Esophagus muscularis mucosa (tissue), 4 donors: ENCODE measurements at regions not wholly inside any gene's neighbourhood (a gene's known extent, or its start where the extent isn't known, plus 50 kb on each side); places are given as distances from the start of the nearest gene placed in this dataset.

ENCODE experiments used
- DNase-seq: peaks from one replicate; pipeline ENCODE4 v3.0.0-alpha.2; 2017; ENCODE audit errors: extremely low spot score
- H3K27ac ChIP-seq, 4 donors: fragments of 200-600 bp; sonication (generic); replicated peaks in 1 of 4; 1 replicate in 3 of 4; 2 replicates in 1 of 4; pipeline ENCODE4 v1.5.1; 2016 to 2019; ENCODE audit warnings: mild to moderate bottlenecking in 1 of 4
- H3K27me3 ChIP-seq, 4 donors: fragments of 200-600 bp; sonication (generic); one replicate each; pipeline versions ENCODE4 v1.5.1 to v1.6.0; 2016 to 2019
- H3K36me3 ChIP-seq, 4 donors: fragments of 200-600 bp; sonication (generic); one replicate each; pipeline ENCODE4 v1.5.1; 2016 to 2019
- H3K4me1 ChIP-seq, 4 donors: fragments of 200-600 bp; sonication (generic); one replicate each; pipeline ENCODE4 v1.5.1; 2016 to 2019
- H3K4me3 ChIP-seq, 4 donors: fragments of 200-600 bp; sonication (generic); 1 replicate in 2 of 4; 2 replicates in 2 of 4; pipeline ENCODE4 v1.5.1; 2016 to 2019; ENCODE audit warnings: mild to moderate bottlenecking in 4 of 4, moderate library complexity in 1 of 4
- H3K9me3 ChIP-seq, 4 donors: fragments of 200-600 bp; sonication (generic); 1 replicate in 3 of 4; 2 replicates in 1 of 4; pipeline ENCODE4 v1.5.1; 2016 to 2019
- EP300 ChIP-seq: sonication (generic); formaldehyde crosslinking; IDR thresholded peaks from one replicate; pipeline ENCODE4 v1.6.1; 2017; ENCODE audit warnings: antibody characterized with exemption
- POLR2A ChIP-seq: fragments of 450-650 bp; IDR thresholded peaks from one replicate; pipeline ENCODE4 v1.6.1; 2017; ENCODE audit warnings: antibody characterized with exemption, moderate library complexity, mild to moderate bottlenecking, low read depth
- POLR2AphosphoS5 ChIP-seq, 2 donors: sonication (generic); formaldehyde crosslinking; IDR thresholded peaks; one replicate each; pipeline ENCODE4 v1.6.1; 2017; ENCODE audit warnings: antibody characterized with exemption in 2 of 2
- WGBS: methylation state at CpG from one replicate; pipeline ENCODE4 v1.1.5; 2018; 5-methylcytosine and 5-hydroxymethylcytosine counted together
- intact Hi-C: fragments of 100-400 bp; cut with DNase I; formaldehyde crosslinking; loops from one replicate; pipeline ENCODE4 v1.15.1; 2023
- TF ChIP-seq, protein P1 (sequence below), 3 experiments: fragments of 200-600 bp in 2 of 3; fragments of 450-650 bp in 1 of 3; sonication (generic) in 2 of 3; IDR thresholded peaks; one replicate each; pipeline ENCODE4 v1.5.1; 2017 to 2019; ENCODE audit warnings: antibody characterized with exemption in 3 of 3, mild to moderate bottlenecking in 2 of 3, moderate library complexity in 1 of 3

- H3K27ac ChIP-seq, result no peak overlapping the region
- no peak for TF ChIP-seq POLR2AphosphoS5 (IDR thresholded peaks at IDR 0.05)
- TF ChIP-seq, protein P1, sequence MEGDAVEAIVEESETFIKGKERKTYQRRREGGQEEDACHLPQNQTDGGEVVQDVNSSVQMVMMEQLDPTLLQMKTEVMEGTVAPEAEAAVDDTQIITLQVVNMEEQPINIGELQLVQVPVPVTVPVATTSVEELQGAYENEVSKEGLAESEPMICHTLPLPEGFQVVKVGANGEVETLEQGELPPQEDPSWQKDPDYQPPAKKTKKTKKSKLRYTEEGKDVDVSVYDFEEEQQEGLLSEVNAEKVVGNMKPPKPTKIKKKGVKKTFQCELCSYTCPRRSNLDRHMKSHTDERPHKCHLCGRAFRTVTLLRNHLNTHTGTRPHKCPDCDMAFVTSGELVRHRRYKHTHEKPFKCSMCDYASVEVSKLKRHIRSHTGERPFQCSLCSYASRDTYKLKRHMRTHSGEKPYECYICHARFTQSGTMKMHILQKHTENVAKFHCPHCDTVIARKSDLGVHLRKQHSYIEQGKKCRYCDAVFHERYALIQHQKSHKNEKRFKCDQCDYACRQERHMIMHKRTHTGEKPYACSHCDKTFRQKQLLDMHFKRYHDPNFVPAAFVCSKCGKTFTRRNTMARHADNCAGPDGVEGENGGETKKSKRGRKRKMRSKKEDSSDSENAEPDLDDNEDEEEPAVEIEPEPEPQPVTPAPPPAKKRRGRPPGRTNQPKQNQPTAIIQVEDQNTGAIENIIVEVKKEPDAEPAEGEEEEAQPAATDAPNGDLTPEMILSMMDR (IDR thresholded peaks at IDR 0.05), result no peak
- no peak for TF ChIP-seq EP300
- TF ChIP-seq POLR2A, result no peak
- WGBS, result 81% methylated on average over 1 of the region's 1 CpG
- no peaks in the 10 kb centered on the region for H3K27me3 ChIP-seq
- no peak overlapping the region for H3K4me3 ChIP-seq
- no peak for DNase-seq
- no peaks in the 10 kb centered on the region for H3K9me3 ChIP-seq
- intact Hi-C loops, result no loop called here
- H3K4me1 ChIP-seq, result peaks cover 20 to 45% (median 39%) of the 10 kb centered on the region in 4 donors
- H3K36me3 ChIP-seq, result no peaks in the 10 kb centered on the region
These were observed 153.3 kb upstream of the SVIL start for GRCh38 chr10:29788113-29788512.

GRCh38 chr10:29785701-29786100 lies 150.9 kb upstream of the SVIL start:
- Histone ChIP-seq H3K27me3 (no peaks in the 10 kb centered on the region), H3K27ac (peak overlapping the region; percentile 76 to 84 (median 79)), H3K9me3 (no peaks in the 10 kb centered on the region), H3K4me3 (no peak overlapping the region), H3K36me3 (no peaks in the 10 kb centered on the region), H3K4me1 (peaks cover 20 to 50% (median 47%) of the 10 kb centered on the region in 4 donors)
- 50% methylated on average over 2 of the region's 2 CpGs for WGBS
- intact Hi-C loops, result no loop called here
- no peak for TF ChIP-seq EP300
- TF ChIP-seq POLR2AphosphoS5 (IDR thresholded peaks at IDR 0.05), result no peak
- TF ChIP-seq, protein P1 (IDR thresholded peaks at IDR 0.05), result no peak
- TF ChIP-seq POLR2A, result no peak
- DNase-seq, result no peak

DNA sequence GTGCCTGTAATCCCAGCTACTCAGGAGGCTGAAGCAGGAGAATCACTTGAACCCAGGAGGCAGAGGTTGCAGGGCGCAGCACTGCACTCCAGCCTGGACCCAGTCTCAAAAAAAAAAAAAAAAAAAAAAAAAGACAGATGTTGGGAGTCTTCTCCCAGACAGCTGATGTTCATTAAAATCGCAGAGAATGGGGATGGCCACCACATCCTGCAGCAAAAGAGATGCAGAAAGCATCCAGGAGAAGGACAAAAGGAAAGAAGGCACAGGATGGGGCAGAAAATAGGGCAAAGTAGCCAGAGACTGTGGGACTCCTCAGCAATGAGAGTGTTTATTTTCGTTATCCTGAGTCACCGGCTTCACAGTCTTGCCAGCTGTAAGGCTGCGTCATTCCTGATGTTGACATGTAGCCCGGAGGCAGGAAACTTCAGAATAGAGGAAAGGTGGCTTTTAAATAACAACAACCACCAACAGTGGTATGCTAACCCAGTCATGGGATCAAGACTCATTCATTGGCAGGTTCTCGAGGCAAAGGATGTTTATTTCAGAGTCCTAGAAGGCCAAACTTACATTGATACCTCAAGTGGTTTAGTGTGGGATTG lies 149.5 kb upstream of the SVIL start:
- WGBS, result 27% methylated on average over 7 of the region's 7 CpGs
- intact Hi-C loops, result no loop called here
- Histone ChIP-seq H3K27ac (peak overlapping the region; percentile 76 to 84 (median 79)), H3K27me3 (no peaks in the 10 kb centered on the region), H3K4me3 (no peak overlapping the region), H3K9me3 (no peaks in the 10 kb centered on the region), H3K4me1 (peaks cover 20 to 43% (median 41%) of the 10 kb centered on the region in 4 donors), H3K36me3 (no peaks in the 10 kb centered on the region)
- TF ChIP-seq EP300 (peak; percentile 75), POLR2A (no peak), POLR2AphosphoS5 (IDR thresholded peaks at IDR 0.05) (peak; percentile 87 to 91)
- peak; percentile 93 for DNase-seq

DNA sequence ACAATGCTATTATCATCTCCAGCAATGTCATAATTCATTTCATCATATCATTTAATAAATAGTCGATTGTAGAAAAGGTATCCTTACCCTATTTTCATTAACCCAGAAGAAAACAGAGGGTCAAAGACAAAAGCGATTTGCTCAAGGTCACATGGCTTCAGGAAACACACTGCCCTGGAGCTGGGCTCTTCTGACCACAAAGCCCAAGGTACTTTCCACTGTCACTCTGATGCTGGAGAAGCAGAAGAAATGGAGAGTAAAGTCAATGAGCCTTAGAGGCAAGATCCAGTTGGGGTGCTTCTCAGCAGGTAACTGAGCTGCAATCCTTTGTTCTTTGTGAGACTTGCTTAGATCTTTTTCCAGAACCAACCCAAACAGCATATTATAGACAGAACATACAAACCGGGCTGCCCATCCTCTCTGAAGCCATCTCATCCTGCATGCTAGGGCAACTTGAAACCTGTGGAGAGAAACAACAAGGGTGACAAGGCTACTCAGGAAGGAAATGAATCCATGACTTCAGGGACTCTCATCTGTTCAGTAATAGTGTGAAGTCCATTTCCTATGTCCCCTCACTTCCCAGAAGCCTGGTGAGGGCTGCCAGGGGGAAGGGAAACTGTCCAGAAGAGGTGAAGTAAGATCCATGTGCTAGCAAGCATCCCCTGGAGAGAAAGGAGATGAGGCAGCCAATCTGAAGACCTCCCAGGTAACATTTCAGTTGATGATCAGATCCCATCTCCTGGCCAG lies 148.6 kb upstream of the SVIL start:
- Histone ChIP-seq H3K4me1 (peaks cover 20 to 43% (median 41%) of the 10 kb centered on the region in 4 donors), H3K27ac (peak overlapping the region; percentile 76 to 84 (median 79)), H3K36me3 (no peaks in the 10 kb centered on the region), H3K27me3 (no peaks in the 10 kb centered on the region), H3K9me3 (no peaks in the 10 kb centered on the region), H3K4me3 (no peak overlapping the region)
- no peak for TF ChIP-seq EP300
- TF ChIP-seq, protein P1 (IDR thresholded peaks at IDR 0.05), result no peak
- TF ChIP-seq POLR2A, result no peak
- no peak for TF ChIP-seq POLR2AphosphoS5 (IDR thresholded peaks at IDR 0.05)
- intact Hi-C loops, result no loop called here
- WGBS, result 75% methylated on average over 3 of the region's 3 CpGs
- no peak for DNase-seq

DNA sequence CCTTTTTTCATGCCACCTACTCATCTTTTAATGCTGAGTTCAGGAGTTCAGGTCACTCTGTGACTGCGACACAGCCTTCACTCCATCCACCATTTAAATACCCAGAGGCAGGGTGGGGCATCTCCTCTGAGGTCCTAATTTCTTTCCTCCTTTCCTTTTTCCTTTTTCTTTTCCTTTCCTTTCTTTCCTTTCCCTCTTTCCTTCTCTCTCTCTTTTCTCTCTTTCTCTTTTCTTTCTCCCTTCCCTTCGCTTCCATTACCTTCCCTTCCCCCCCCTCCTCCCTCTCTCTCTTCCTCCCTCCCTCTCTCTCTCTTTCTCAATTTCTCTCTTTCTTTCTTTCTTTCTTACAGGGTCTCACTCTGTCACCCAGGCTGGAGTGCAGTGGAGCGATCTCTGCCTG lies 145.9 kb upstream of the SVIL start:
- DNase-seq, result no peak
- TF ChIP-seq, protein P1 (IDR thresholded peaks at IDR 0.05), result no peak
- TF ChIP-seq POLR2A (no peak), EP300 (no peak), POLR2AphosphoS5 (IDR thresholded peaks at IDR 0.05) (no peak)
- 77% methylated on average over 3 of the region's 3 CpGs for WGBS
- Histone ChIP-seq H3K27me3 (no peaks in the 10 kb centered on the region), H3K27ac (peak overlapping the region in 3 of 4 donors; percentile 24 to 57 (median 54)), H3K36me3 (no peaks in the 10 kb centered on the region), H3K9me3 (no peaks in the 10 kb centered on the region), H3K4me3 (no peak overlapping the region), H3K4me1 (peaks cover 20 to 43% (median 41%) of the 10 kb centered on the region in 4 donors)
- intact Hi-C loops, result no loop called here
